HG03135 (cell line): ENCODE measurements at regions not wholly inside any gene's neighbourhood (a gene's known extent, or its start where the extent isn't known, plus 50 kb on each side); places are given as distances from the start of the nearest gene placed in this dataset.

Experiments
- ATAC-seq: cut with Tn5 transposase; IDR thresholded peaks from one replicate; pipeline ENCODE4 v1.9.1; 2021; ENCODE audit warnings: mild to moderate bottlenecking, moderate library complexity; ENCODE audit not compliant: unreplicated experiment

DNA sequence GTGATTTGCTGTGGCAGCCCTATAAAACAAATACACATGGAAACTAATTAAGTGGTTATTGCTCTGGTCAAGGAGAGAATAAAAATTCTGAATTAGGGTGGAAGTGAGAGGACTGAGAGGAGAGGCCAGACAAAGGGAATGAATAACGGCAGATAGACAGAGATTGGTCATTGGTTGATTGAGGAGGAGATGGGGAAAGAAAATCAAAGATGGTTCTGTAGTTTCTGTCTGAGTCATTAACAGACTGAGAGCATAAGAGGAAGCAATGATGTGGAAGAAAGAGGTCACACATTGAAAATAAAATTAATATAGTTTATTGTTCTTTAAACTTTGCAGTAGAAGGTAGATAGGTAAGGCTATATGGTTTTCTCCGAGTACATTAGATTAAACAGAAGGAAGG is 469.8 kb downstream of the ACTL7B start:
- ATAC-seq, result no peak

DNA sequence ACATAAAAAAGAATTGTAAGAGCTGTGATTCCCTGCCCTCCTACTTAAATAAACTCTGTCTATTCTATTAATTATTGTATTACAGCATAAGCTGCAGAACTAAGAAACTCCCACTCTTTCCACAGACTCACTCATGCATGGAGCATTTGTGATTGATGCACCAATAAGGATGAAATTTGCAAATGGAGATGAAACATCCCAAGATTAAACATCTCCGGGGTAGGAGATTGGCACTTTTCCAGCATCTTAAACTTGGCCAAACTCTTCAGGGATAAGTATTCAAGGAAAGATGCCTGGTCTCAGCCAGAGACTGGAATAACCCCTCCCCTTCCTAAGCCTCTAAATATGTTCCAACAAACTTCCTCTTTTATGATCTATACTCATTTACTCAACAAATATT is 472.0 kb downstream of the ACTL7B start:
- no peak for ATAC-seq

DNA sequence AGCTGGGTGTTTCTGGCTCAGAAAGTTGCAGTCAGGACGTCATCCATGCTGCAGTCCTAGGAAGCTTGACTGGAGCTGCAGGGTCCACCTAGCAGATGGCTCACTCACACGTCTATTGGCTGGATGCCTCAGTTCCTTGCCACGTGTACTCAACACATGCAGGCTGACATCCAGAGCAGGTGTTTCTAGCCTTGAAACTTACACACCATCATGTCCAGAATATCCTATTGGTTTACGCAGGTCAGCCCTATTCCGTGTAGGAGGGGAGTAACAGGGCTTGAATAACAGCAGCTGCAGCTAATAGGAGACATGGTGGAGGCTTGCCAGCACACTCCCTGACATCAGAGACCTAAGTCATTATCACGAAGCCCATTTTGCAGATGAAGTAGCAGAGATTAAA is 473.5 kb downstream of the ACTL7B start:
- ATAC-seq, result no peak

DNA sequence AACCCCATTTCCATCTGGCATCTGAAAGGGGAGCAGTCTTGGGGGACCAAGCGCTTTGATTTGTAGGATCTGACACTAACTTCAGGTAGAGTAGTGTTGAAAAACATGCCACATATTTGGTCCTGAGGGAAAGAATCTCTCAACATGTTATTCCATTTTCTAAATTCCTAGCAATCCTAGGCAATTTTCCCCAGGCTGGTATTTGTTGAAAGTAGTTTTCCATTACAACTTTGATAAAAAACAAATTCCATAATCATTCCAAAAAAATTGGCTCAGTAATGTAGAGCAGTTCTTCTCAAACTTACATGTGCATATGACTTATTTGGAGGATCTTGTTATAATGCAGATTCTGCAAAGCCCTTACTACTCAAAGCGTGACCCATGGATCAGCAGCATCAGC is 477.9 kb downstream of the ACTL7B start:
- no peak for ATAC-seq

DNA sequence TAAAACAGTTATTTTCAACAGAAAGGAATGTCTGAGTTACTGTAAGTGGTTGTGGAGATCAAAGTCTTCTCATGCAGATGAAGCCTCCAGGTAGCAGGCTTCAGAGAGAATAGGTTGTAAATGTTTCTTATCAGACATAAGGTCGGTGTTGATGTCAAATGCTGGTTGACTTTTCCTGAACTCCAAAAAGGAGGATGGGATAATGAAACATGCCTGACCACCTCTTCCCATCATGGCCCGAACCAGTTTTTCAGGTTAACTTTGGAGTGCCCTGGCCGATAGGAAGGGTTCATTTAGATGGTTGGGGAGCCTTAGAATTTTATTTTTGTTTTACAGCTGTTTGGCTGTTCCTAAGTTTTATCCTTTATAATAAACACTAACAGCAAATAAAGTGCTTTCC is 478.4 kb downstream of the ACTL7B start:
- ATAC-seq, result no peak

DNA sequence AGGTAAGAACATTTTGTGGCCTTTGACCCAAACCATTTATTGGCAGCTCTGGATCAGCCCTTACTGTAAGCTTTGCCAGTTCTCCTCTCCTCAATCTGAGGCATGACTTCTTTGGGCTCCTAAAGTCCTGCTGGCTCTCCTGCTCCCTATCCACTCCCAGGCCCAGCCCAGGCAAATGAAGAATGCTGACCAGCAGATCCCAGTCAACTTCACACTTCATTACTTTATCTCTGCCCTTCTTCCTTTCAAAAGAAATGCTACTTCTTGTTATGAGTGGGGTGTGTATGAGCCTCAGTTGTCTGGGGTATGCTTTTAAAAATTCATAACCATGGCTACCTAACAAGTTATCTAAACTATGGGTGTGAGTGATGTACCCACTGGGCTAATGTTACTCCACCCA is 479.6 kb downstream of the ACTL7B start:
- no peak for ATAC-seq

DNA sequence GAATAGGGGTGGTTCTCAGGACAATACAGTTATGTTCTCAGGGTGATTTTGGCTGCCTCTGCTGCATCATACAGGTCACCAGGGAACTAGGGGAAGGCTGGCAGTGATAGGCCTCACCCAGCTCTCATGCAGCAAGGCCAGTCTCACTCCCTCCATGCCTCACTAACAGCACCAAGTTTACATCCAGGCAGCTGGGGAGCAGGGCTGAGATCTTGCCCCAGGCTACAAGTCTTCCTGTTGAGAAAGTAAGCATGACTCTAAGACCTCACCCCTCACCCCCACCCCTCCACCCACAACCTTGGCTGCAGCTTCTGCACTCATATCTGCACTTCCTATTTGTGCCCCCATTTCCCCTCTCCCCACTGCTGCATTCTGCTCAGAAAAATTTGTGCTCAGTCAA is 481.2 kb downstream of the ACTL7B start:
- no peak for ATAC-seq

DNA sequence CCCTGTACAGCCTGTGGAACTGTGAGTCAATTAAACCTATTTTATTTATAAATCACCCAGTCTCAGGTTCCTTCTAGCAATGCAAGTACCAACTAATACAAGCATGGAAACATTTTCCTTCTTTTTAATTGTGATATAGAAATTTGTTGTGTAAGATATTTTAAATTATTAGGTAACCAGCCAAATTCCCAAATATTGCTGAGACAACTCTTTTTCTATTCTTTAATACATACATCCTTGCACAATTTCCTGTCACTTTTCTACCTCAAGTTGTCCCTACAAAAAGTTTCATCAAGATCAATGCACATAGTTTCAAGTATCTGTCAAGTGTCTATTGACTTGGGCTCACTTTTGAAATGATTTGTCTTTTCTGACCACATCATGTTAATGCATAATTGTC is 488.6 kb downstream of the ACTL7B start:
- no peak for ATAC-seq

DNA sequence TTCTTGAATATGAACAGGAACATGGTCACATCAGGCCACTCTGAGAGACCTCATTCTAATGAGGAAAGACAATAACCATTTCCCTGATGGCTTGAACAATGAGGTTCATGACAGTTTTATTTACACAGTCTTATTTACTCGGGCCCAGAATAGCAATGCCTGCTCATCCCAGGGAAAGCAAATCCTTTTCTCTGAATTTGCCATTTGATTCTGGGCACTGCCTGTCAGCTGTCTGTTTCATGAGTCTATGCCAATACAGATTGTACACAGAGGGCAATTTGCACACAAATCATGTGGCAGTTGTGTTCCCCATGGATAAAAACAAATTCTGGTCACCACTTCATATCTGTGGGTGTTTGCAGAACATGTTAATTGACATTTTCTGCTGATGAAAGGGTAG is 492.5 kb downstream of the ACTL7B start:
- no peak for ATAC-seq

DNA sequence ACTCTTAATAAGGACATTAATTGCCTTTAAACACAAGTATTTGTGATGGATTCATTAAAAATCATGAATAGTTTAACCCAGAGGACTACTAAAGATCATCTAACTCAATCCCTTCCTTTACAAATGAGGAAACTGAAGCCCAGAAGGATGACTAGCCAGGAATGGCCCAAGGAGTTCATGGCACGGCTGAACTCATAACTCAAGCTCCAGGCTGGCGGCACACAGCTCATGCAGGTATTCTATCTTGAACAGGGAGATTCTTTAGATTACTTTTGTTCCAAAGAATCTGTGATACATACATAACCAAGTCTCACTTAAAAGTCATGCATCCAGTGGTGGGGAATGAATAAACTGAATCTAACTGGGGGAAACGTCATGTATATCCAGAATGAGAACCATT is 495.5 kb downstream of the ACTL7B start:
- no peak for ATAC-seq

DNA sequence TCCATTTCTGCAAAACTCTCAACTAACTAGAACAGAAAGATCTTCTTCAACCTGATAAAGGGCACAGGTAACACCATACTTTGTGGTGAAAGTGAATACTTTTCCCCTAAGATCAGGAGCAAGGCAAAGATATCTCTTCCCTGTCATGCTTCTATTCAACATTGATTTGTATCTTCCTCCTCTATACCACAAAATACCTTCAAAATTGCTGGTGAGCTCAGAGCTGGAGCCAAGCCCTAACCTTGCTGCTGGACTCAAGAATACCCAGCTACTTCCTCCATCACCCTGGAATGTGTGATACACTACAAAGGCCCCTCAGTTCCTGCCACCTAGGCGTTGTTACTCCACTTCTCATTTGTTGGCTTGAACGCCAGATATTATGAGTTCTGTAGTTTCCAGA is 499.0 kb downstream of the ACTL7B start:
- ATAC-seq, result no peak

DNA sequence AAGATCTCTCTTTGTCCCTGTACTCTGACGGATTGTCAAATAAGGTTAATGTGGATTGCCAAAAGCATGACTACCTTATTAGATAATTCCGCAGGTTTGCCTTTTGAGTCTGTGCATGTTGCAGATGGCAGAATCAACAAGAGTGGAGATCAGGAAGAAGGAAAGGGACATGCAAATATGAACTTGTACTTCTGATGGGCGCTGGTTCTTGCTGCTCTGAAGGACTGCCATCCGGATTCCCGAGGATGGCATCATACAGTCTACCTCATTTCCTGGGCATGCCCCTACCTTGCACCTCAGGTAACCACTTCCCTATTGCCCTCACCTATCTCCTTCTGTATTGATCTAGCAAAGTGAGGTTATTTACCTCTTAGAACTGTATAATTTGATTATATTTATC is 504.2 kb downstream of the ACTL7B start:
- ATAC-seq, result no peak

DNA sequence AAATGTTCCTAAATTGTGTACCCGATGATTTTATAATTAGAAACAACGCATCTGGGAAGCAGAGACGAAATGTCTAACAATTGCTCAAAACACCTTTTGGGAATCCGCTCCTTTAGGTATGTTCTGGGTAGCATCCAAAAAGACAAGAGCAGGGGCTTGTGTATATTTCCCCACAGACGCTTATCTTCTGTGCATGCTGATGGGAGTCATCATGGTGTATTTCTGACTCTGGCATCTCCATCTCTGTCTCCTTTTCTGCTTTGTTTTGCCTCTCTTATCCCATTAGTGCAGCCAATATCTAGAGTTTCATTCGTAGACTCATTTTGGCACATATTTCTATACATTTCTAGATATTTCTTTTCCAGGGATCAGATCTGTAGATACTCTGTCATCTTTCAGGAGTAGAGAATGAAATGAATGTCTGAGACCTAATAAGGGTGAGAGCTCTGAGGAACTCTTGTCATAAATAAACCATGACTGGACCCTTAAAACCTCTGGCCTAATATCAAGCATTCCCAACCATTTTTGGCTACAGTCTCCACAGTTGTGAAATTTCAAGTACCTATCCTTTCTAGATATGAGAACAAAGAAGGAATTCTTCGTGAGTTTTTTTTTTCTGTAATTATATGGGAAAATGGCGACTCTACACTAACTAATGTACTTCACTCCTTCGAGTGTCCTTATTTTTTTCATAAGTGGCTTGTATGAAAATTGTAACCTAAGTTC is 508.2 kb downstream of the ACTL7B start:
- no peak for ATAC-seq

DNA sequence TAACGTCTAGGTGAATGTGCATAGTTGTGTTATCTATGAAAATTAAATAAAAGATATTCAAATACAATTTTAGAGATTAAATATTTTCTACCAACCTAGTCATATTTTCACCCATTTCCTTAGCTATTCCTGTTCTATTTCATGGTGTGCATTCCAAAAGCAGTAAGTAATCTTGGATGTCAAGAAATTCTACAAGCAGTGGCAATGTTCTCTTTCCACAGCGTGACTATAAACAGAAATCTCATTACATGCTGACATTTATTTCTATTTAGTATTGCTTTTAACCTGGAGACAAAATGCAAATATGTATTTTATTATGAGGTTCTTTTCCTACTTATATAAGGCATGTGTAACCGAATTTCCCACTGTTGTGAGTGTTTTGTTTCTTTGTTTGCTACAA is 510.0 kb downstream of the ACTL7B start:
- no peak for ATAC-seq

DNA sequence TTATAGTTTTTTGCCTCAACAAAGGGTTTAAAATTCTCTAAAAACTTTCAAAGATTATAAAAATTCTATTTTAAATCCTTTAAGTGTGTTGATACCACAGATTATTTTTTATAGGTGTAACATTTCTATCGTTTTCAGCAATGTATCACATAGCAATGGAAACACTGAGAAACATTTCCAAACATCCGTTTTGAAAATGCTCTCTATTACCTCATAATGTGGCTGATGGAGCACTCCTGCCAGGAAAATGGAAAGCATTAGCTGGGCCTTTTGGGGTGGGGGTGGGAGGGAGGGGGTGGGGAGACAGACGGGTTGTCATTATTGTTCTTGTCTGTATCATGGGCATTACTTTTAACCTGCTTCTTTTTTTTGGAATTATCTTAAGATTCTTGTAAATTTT is 516.5 kb downstream of the ACTL7B start:
- ATAC-seq, result no peak

DNA sequence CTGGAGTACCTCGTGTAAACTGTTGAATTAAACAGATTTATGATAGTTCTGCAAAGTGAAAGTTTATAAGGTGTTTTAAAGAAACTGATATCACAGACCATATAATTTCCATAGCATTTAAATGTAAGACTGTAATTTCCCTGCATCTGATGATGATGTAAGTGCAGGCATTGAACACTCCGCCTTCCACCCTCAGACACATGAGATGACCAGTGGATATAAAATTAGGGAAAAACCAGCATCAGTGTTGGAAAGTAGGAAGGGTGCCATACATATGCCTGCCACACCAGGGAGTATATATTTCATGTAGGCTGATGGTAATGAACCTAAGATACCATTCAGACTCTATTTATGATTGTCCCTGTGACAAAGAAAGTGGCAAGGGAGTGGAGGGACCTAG is 519.2 kb downstream of the ACTL7B start:
- no peak for ATAC-seq

DNA sequence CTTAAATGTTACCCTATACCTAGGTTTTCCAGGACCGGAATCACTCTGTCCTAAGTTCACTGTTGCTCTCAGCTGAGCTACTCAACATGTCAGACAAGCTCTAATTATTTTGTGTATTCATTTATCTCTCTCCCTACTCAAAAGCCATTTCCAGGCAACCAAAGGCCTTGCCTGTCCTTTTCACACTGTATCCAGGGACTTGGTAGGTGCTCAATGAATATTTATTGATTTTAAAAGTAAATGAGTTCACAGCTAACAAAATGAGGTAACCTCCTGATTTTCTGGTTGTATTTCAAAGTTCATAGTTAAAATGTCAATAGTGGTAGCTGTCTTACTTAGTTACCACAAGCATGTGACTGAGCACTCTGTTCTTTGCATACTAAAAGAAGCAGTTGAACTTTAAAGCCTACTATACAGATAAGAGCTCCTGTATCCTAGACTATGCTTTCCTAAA is 522.2 kb downstream of the ACTL7B start:
- ATAC-seq, result no peak

DNA sequence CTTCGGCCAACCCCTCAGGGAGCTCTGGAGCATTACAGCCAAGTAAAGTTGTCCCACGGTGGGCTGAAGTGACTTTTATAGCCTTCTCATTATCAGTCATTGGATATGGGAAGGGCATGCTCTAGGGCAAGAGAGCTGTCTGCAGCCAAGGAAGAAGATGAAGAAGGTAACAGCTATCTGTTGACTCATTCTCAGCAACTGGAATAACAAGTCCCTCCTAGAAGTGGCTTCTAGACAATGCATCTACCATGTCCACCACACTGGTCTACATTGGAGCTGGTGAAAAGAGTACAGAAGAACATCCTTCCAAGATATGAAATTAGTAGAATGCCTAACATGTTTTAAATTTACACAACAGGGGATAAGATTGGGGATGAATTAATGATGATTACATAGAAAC is 524.2 kb downstream of the ACTL7B start:
- no peak for ATAC-seq

DNA sequence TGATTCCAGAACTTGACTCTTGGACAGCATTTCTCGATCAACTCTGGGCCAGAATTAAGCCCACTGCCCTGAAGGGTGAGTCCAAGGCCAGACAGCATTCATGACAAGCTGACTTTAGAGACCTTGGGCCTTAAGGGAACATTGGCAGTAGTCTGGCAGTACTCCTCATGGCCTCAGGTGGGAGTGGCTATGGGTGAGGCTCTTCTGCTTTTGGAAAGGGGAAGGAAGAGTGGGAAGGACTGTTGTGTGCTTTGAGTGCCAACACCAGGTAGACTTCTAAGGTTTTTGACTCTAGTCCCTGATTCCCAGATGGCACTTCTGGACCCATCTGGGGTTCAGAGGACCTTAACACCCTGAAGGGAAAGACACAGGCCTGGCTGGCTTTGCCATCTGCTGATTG is 530.4 kb downstream of the ACTL7B start:
- no peak for ATAC-seq

DNA sequence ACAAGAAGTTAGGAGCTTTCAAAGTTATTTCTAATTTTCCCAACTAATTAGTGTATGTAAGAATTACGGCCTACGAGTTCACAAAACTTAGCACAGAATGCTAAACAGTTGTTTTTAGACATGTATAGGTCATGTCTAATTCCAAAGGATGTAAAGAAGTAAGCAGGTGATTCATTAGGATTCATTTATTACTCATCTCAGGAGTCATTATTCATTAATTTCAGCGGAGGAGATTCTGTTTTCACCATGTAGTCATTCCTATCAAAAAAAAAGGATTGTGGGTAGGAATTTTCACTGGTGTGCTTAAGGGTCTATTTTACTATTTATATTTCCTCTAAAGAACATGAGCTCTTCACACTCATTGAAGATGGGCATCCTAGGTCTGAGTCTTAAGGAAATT is 532.2 kb downstream of the ACTL7B start:
- no peak for ATAC-seq

DNA sequence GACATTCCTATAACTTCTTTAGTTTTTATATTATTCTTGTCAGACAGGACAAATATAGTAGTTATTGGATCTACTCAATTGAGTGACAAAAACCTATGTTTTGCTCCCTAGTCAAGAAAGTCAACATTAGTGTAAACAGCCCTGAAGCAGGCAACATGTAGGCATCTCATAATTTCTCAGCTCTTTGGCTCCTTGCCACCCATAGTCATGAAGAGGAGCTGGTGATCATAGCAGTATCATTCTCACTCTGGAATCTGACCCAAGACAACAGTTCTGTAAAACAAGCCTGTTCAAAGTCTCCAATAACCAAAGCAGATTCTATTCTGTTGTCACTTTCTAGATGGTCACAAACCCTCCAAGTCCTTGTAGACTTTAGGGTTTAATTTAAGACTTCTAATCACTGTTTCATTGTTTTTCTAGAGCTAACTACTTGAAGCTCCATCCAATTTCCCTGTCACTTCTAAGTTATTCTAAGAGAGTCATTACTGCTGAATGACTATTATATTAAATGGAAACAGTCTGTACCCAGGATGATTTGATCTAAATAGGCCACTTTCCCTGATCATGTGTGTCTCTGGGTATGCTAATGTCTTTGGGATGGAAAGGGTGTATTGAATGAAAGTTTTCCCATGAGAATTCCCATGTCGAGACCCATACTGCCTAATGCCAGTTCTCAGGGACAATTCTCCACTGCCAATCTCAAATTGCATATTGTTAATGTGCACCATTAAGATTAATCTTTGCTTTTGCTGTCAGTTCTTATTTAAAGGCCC is 533.3 kb downstream of the ACTL7B start:
- no peak for ATAC-seq

DNA sequence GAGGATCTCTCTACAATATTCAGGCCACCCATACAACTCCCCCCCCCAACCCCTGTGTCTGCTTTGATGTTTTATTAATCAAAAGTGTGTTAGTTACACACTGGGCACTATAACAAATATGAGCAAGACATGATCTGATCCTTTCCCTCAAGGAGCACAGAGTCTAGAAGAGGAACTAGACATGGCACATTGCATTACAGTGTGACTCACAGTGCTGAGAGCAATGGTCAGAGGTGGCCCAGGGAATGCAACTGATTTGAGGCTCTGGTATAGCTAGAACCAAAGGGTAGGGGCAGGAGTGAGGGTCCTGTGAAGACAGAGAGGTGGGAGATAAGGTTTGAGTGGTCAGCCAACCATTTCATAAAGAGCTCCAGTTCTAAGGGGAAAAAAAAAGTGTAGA is 539.2 kb downstream of the ACTL7B start:
- no peak for ATAC-seq

DNA sequence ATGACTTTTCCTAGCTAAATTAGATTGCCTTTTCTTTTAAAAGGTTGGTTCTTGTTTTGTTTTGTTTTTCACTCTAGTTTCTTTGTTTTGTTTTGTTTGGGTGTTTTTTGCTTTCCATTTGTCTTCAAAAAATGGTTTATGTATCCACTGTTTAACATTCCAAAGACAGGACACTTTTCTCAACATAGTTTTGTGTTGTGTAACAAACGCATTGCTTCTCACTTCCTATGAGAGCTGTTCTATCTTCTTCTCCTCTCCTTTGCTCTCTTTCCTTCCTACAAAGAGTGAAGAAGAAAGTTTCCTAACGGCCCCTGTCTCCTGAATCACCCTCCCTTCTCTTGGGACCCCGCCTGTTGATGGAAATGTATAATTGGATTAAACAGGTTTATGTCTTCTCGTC is 539.7 kb downstream of the ACTL7B start:
- ATAC-seq, result no peak
